HFF-Myc (cell line): ENCODE measurements at regions not wholly inside any gene's neighbourhood (a gene's known extent, or its start where the extent isn't known, plus 50 kb on each side); places are given as distances from the start of the nearest gene placed in this dataset.

ENCODE experiments used
- DNase-seq: peaks from one replicate; pipeline ENCODE4 v3.0.0-alpha.2; 2011; ENCODE audit warnings: low read depth; ENCODE audit errors: extremely low read depth
- H3K4me3 ChIP-seq: replicated peaks from 2 replicates; pipeline ENCODE4 v1.5.1; 2011; ENCODE audit warnings: low read depth, mild to moderate bottlenecking, control low read depth, low read length
- CTCF ChIP-seq: IDR thresholded peaks from 2 replicates; pipeline ENCODE4 v1.5.1; 2012; ENCODE audit warnings: mild to moderate bottlenecking, low read depth, low read length, control low read depth; ENCODE audit errors: missing control alignments

DNA sequence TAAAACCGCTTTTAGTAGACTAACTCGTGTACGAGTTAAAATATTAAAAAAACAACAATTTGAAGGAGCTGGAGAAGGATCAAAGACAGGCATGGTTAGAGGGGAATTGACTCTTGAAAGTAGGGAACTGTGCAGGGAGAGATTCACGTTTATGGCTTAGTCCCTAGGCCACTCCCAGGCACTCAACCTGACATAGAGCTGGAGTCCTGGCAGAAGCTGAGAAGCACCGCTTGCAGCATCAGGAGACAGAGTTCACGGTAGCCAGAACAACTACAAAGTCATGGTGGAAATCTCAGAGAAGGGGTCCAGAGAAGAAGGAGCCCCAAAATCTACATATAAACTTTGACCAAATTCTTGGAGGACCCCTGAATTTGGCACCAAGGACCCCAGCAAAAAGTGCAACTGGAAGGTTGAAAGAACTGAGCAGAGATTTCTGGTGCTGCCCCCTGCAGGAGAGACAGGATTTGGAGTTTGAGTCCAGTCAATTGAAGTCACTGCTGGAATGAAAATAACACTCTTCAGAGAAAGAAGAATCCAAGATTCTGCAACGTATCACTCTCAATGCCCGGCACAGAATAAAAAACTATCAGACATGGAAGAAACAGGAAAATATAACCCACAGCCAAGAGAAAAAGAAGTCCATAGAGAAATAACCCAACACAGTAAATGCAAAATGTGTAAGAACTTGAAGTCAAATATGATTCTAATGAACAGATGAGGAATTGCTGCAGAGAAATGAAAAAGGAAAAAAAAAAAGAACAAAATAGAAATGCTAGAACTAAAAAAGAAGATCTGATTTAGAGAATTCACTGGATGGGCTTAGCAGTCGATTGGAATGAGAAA, 493.3 kb upstream of the PODXL start:
- peak; percentile 84 for TF ChIP-seq CTCF
- no peak for DNase-seq

DNA sequence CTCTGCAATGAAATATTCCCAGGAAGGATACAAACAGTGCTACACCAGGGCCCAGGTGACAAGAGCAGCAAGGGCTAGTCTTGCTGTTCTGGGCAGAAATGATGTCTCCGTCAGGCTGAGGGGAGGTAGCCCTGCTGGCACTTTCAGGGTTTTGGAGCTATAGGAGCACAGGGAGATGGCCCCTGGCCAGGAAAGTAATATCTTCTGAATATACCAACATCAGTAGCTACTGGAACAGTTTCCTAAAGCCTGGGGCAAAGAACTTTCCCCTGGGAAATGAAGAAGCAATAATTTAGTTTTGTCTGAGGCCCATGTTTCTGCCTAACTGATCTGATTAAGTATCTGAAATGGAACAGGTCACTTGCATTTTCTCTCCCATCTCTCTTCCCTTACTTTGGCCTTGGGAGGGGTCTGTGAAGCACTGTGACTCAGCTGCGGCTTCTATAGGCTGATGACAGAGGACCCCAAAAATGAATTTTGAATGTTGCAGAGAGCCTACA, 489.1 kb upstream of the PODXL start:
- H3K4me3 ChIP-seq = no peak overlapping the region
- DNase-seq = no peak
- TF ChIP-seq CTCF = no peak

More for the DNA sequence above, 493.3 kb upstream of the PODXL start:
- no peak overlapping the region for H3K4me3 ChIP-seq

GRCh38 chr7:132045002-132045401, 488.6 kb upstream of the PODXL start:
- no peak overlapping the region for H3K4me3 ChIP-seq
- DNase-seq = no peak
- no peak for TF ChIP-seq CTCF

DNA sequence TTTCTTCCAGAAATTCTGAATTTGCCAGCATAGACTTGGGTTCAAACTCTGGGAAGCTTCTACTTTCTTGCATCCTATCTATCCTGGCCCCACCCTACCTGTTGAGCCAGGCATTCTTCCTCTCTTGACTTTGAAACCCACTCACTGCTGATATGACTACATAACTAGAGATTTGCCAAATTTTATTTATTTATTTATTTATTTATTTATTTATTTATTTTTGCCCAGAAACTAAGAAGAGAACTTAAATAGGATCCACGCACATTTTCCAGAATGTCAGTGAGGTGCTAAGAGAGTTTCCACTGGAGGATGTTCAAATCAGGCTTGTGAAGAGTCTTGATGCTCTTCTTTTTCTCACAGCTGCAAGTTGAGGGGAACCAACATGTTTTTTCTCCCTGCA, 487.8 kb upstream of the PODXL start:
- DNase-seq = no peak
- H3K4me3 ChIP-seq = no peak overlapping the region
- TF ChIP-seq CTCF = no peak

GRCh38 chr7:132041108-132041507, 484.7 kb upstream of the PODXL start:
- H3K4me3 ChIP-seq = no peak overlapping the region
- TF ChIP-seq CTCF = no peak
- no peak for DNase-seq

DNA sequence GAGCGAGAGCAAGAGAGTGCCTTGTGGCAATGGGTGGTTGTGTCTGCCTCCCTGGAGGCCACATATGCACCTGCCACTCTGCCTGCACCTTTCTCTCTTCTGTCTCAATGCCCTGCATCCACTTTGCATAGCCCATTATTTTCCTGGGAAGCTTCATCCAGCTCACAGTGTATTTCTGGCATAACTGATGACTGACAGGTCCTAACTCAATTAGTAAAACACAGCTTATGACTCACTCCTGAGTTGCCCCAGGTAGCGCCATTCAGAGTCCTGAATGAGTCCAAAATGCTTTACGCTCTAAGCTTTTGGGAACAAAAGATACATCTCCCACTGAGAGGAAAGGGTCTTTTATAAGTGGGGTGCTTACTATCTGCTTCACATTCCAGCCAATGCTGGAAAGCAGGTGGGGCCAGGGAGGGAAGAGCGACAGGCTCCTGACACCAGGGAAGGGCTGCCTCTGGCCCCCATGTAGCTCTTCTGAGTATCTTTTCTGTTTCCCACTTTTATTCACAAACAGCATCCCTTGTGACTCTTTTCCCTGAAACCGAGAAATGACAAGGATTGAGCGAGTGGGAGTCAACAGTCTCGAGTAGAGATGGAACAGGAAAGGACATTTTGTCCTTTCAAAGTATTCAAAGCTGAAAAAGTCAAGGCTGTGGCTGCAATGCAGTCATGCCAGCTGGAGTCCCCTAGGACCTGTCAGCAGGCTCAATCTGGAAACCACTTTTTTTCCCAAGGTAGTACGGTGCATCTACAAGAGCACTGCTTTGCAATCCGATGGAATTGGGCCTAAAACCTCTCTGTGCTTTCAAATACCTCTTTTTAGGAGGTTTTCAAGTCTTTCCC, 479.3 kb upstream of the PODXL start:
- no peak for TF ChIP-seq CTCF
- no peak overlapping the region for H3K4me3 ChIP-seq
- no peak for DNase-seq
